HG03432 (cell line): ENCODE measurements at regions not wholly inside any gene's neighbourhood (a gene's known extent, or its start where the extent isn't known, plus 50 kb on each side); places are given as distances from the start of the nearest gene placed in this dataset.
"Not testable (repeated sequence)": the region's sequence is repeated elsewhere in the genome, so short reads cannot be mapped to it uniquely, and the experiment has no call there.

ENCODE experiments used
- ATAC-seq: cut with Tn5 transposase; IDR thresholded peaks from one replicate; pipeline ENCODE4 v1.9.1; 2021; ENCODE audit warnings: mild to moderate bottlenecking, moderate library complexity; ENCODE audit not compliant: unreplicated experiment

GRCh38 chr4:127469542-127469941 lies 163.2 kb upstream of the INTU start:
- no peak for ATAC-seq

DNA sequence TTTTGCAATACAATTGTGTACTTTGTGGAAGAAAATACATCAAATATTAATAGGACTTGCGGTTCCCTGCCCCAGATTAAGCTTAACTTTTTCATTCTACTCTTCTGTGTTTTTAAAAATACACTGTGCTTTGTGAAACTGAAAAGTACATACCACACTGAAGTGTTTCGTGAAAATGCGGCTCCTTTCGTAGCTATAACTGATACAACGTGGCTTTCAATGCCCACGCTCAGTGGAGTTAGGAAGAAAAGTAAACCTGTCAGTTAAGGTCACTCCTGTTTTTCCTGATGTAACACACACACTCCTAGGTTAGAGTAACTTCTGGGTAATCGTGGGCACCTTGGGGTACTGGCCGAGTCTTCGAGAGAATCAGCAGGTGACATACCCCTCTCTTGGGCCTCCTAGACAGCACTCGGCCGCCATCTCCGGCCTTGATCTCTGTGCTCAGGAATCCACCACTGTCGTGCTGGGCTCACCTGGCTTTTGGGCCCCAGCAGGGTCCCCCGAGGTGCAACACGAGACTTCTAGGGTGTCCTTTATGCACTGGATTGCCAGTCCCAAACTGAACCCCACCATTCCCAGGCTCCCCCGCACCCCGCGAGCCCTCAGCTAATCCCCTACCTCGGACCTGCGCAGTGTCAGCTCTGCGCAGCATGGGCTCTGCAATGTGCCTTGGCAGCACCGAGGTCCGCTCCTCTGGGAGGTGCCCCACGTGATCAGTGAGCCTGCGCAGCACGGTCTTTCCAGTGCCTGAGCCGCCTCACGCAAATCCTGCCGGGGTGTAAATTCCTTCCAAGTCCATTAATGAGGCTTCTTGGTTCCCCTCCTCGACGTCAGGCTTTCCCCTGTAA lies 162.6 kb upstream of the INTU start:
- no peak for ATAC-seq

DNA sequence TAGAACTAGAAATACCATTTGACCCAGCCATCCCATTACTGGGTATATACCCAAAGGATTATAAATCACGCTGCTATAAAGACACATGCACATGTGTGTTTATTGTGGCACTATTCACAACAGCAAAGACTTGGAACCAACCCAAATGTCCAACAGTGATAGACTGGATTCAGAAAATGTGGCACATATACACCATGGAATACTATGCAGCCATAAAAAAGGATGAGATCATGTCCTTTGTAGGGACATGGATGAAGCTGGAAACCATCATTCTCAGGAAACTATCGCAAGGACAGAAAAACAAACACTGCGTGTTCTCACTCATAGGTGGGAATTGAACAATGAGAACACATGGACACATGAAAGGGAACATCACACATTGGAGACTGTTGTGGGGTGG lies 154.5 kb upstream of the INTU start:
- not testable (repeated sequence) for ATAC-seq

DNA sequence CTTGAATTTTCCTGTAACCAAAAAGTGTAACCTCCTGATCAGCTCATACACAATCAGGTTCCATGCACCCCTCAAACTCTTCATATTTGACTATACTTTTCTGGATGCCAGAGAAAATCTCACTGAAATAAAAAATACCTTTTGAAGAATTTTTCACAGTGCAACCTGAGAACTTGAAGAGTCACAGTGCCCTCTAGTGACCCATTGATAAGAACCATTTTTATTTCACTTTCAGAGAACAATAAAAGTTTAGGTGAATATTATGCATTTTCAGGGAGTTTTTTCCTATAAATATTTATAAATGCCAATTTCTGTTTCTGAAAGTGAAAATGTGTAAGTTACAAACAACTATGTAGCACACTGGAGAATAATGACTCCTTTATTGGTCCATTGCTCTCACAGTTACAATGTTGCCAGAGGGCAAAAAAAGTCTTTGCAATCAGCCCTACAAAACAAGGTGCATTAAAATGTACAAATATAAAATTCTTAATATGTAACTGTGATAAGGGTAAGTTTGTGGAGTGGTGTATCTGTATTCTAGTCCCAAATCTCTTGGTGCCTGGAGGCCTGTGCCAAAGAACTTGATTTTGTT lies 153.6 kb upstream of the INTU start:
- ATAC-seq, result no peak

DNA sequence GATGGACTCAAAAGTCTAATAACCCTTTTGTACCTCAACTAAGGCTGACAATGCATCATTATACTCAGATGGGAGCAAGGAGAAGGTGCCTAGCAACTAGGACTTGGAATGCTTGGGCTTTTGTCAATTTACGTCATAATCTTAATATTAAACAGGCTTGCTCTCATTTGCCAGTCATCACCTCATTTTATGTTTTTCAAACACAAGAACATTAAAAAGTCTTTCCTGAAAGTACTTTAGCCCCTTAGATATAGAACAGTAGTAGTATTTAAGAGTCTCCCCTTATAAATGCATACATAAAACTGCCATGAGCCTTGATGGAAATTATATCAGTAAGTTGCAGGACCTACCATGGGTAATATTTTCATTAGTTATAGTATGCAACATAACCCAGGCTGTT lies 150.7 kb upstream of the INTU start:
- ATAC-seq, result no peak

DNA sequence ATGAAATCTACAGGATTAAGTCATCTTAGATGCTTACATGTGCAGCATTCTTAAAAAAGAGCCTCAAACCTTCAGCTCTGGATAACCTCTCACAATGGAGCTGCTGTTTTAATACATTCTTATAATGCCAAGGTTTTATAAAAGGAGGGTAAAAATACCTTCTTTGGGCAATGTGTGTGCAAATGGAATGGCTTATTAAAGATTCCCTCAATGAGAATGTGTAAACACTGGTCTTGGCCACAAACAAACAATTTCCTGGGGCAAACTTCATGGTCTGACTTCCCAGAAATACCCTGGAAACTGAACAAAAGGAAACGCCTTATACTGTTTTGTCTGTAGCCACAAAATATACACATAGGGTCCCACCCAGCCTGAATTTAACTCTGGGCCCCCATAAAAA lies 148.6 kb upstream of the INTU start:
- ATAC-seq, result no peak

- ATAC-seq, result no peak
These were observed 146.5 kb upstream of the INTU start for GRCh38 chr4:127486248-127486647.

- no peak for ATAC-seq
These were observed 141.2 kb upstream of the INTU start for GRCh38 chr4:127491571-127491970.

- ATAC-seq, result not testable (repeated sequence)
These were observed 135.9 kb upstream of the INTU start for GRCh38 chr4:127496875-127497274.

- no peak for ATAC-seq
These were observed 134.4 kb upstream of the INTU start for GRCh38 chr4:127498366-127498765.

DNA sequence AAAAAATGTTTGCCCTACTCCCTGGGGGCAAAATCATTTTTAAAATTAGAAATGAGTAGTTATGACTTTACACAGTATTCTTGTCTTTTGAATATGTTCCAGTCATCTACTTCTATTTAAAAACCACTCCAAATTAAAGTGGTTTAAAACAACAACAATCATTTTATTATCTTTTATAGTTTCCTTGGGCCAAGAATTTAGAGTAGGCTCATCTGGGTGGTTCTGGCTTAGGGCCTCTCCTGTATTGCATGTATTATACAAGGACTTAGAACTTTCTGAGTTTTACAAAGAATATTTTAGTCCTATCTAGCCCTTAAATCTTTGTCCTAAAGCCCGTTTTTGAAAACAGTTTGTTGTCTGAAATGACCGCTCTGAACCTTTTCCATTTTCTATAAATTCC lies 132.5 kb upstream of the INTU start:
- ATAC-seq, result no peak

DNA sequence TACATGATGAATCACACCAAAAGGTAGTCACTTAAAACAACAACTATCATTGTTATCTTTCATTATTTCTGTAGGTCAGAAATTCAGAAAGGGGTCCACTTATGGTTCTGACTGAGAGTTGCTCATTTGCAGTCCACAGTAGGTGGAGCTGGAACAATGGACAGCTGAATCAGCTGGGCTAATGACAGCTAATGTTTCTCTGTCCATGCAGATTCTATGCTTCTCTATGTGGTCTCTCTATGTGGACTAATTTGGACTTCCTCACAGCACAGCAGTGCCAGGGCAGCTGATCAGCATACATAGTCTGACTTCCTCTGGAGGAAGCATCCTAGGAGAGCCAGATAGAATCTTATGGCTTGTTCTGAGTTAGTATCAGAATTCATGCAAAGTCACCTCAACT lies 131.7 kb upstream of the INTU start:
- ATAC-seq, result no peak

DNA sequence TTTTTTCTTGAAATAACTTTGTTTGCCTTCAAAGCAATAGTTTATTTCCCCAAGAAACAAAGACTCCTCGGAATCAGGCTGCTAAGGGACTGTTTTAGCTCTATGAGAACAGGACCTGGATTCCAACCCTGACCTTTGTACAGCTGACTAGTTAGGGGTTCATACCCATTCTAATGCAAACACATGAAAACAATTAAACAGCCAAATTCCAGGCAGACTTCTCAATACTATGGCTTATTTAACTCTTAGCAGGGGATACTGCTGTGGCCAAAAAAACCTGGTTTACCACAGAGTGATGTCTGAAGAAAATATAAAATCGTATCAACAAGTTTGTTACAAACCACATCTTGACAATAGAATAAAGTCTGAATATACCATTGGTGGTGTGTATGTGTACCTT lies 129.6 kb upstream of the INTU start:
- ATAC-seq, result no peak

GRCh38 chr4:127505203-127505602 lies 127.6 kb upstream of the INTU start:
- no peak for ATAC-seq

DNA sequence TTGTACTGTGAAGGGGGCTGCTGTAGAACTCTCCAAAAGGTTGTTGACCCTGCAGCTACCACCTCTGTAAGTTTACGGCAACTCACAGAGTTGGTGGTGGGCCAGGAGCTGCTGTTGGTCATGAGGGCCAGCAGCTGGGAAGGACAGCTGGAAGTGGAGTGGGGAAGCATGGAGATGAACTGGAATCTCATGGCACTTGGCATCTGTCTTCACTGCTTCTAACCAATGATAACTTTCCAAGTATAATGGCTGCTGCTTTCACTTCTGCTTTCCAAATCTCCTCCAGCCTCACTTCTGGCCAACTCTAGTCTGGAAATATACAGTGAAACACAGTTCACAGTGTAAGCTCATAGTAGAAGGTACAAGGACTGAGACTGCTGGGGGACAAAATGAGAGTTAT lies 126.5 kb upstream of the INTU start:
- ATAC-seq, result no peak

GRCh38 chr4:127509155-127509554 lies 123.6 kb upstream of the INTU start:
- ATAC-seq, result no peak

- not testable (repeated sequence) for ATAC-seq
These were observed 120.1 kb upstream of the INTU start for GRCh38 chr4:127512672-127513071.

DNA sequence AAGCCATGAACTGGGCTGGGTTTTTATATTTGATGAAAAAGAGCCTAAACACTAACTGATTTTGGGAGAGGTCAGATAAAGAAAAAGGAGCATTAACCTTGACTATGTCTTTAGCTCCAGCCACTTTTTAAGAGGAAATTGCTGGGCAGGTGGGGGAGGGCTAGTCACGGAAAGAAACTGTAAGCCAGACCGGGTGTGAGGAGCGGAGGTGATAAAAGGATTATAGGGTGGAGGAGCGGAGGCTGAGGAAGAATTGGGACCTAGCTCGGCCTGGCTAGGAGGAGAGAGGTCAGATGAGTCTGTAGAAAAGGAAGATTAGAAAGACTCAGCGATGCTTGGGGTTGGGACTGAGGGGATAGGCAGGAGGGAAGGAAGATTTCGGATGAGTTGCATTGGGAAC lies 117.5 kb upstream of the INTU start:
- not testable (repeated sequence) for ATAC-seq

- ATAC-seq, result no peak
These were observed 114.7 kb upstream of the INTU start for GRCh38 chr4:127518046-127518445.

- ATAC-seq, result no peak
These were observed 111.3 kb upstream of the INTU start for GRCh38 chr4:127521463-127521862.

- no peak for ATAC-seq
These were observed 109.4 kb upstream of the INTU start for GRCh38 chr4:127523369-127523768.

DNA sequence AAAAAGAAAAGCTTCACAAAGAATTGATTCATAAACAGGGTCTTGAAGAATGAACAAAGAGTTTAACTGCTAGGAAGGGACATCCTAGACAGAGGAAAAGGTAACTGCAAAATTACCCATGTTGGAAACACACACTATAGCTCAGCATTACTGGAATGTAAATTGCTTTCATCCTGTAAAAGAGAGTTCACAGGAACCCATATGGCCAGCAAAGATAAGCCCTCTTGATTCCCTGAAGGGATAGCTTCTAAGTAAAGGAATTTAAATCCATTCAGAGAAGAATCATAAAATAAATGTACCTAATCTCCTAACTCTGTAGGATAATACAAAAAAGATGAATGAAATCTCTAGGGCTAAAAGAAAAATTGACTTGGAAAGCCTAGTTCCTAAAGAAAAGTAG lies 107.1 kb upstream of the INTU start:
- no peak for ATAC-seq

GRCh38 chr4:127528302-127528701 lies 104.5 kb upstream of the INTU start:
- no peak for ATAC-seq
